ENCODE measurements at regions not wholly inside any gene's neighbourhood (a gene's known extent, or its start where the extent isn't known, plus 50 kb on each side); places are given as distances from the start of the nearest gene placed in this dataset.

GRCh38 chr5:57822651-57823050 lies 340.0 kb upstream of the ACTBL2 start:
- TF ChIP-seq TCF7L2 (IDR thresholded peaks at IDR 0.05; ENCODE audit: low read depth, low read length) (no peak), REST (IDR thresholded peaks at IDR 0.05; ENCODE audit: insufficient read depth in 1 of 2, low read depth in 2 of 2, low read length in 1 of 2) (no peak)
- in situ Hi-C loops (cut with HindIII; ENCODE audit: low pct_unique_long_range_greater_than_20kb, low sequenced_read_pairs) (no loop called here), intact Hi-C loops (cut with micrococcal nuclease; ENCODE audit: unreplicated experiment) (no loop called here)
- peaks cover 4% of the 10 kb centered on the region; the same call in 1 of the 2 replicates for H3K9me3 ChIP-seq (ENCODE audit: control insufficient read depth, insufficient read depth, low read depth, low read length)
- peaks cover 8% of the 10 kb centered on the region; the same call in 1 of the 2 replicates for H3K4me1 ChIP-seq (ENCODE audit: control insufficient read depth, insufficient read depth, low read length)
- BruUV-seq (replicated peaks), result no TSS peak
- H3K27ac ChIP-seq (ENCODE audit: low read length), result peak overlapping the region; percentile 90; the same call in 1 of the 2 replicates
- ChIA-PET POLR2A (no interaction called here), CTCF (no interaction called here)
- no peak overlapping the region for H3K4me3 ChIP-seq (ENCODE audit: low read depth in 2 of 2, low read length in 2 of 2)
- DNase-seq (ENCODE audit: low read depth, low spot score) (no peak), ATAC-seq (no peak)
- no peaks in the 10 kb centered on the region for H3K27me3 ChIP-seq (ENCODE audit: control insufficient read depth, insufficient read depth, low read length)
- no peaks in the 10 kb centered on the region for H3K36me3 ChIP-seq (ENCODE audit: control insufficient read depth, insufficient read depth, low read length)

GRCh38 chr5:57818397-57818796 lies 335.8 kb upstream of the ACTBL2 start:
- no peak for TF ChIP-seq SIN3A (IDR thresholded peaks at IDR 0.05; ENCODE audit: borderline replicate concordance, insufficient read depth, low read depth, low read length)
- TF ChIP-seq POLR2AphosphoS5 (IDR thresholded peaks at IDR 0.05; ENCODE audit: low read depth, low read length), result no peak
- no peak for TF ChIP-seq REST (IDR thresholded peaks at IDR 0.05; ENCODE audit: insufficient read depth in 1 of 2, low read depth in 2 of 2, low read length in 1 of 2)
- no peak for TF ChIP-seq CTCF (IDR thresholded peaks at IDR 0.05)
- no peak for TF ChIP-seq TCF7L2 (IDR thresholded peaks at IDR 0.05; ENCODE audit: low read depth, low read length)
- no peak for ATAC-seq
- H3K27ac ChIP-seq (ENCODE audit: low read length), result peak overlapping the region; percentile 17; the same call in 1 of the 2 replicates
- BruUV-seq (replicated peaks), result no TSS peak
- CTCF ChIA-PET, result no interaction called here
- DNase-seq (ENCODE audit: low read depth, low spot score), result no peak
- H3K9me3 ChIP-seq (ENCODE audit: control insufficient read depth, insufficient read depth, low read depth, low read length), result peaks cover 4% of the 10 kb centered on the region; the same call in 1 of the 2 replicates
- H3K36me3 ChIP-seq (ENCODE audit: control insufficient read depth, insufficient read depth, low read length), result no peaks in the 10 kb centered on the region
- H3K27me3 ChIP-seq (ENCODE audit: control insufficient read depth, insufficient read depth, low read length), result no peaks in the 10 kb centered on the region
- POLR2A ChIA-PET, result no interaction called here
- in situ Hi-C loops (cut with HindIII; ENCODE audit: low pct_unique_long_range_greater_than_20kb, low sequenced_read_pairs) (no loop called here), intact Hi-C loops (cut with micrococcal nuclease; ENCODE audit: unreplicated experiment) (no loop called here)
- no peaks in the 10 kb centered on the region for H3K4me1 ChIP-seq (ENCODE audit: control insufficient read depth, insufficient read depth, low read length)
- H3K4me3 ChIP-seq (ENCODE audit: low read depth in 2 of 2, low read length in 2 of 2), result no peak overlapping the region

Measured in Panc1 (cell line).